CD4-positive, alpha-beta T cell treated with Interleukin-17A for 4 hours (primary cell): ENCODE measurements at regions not wholly inside any gene's neighbourhood (a gene's known extent, or its start where the extent isn't known, plus 50 kb on each side); places are given as distances from the start of the nearest gene placed in this dataset.
"Not testable (repeated sequence)": the region's sequence is repeated elsewhere in the genome, so short reads cannot be mapped to it uniquely, and the experiment has no call there.

Source experiments
- DNase-seq: peaks from one replicate; pipeline ENCODE4 v3.0.0-alpha.2; 2020; ENCODE audit warnings: mixed read lengths

- no peak for DNase-seq
Observed at GRCh38 chr5:58294598-58295305, 165.1 kb downstream of the PLK2 start.

- not testable (repeated sequence) for DNase-seq
Observed at GRCh38 chr5:58288275-58288674, 171.6 kb downstream of the PLK2 start.

GRCh38 chr5:58286741-58287140 lies 173.1 kb downstream of the PLK2 start:
- no peak for DNase-seq

- no peak for DNase-seq
Observed at GRCh38 chr5:58285900-58286299, 174.0 kb downstream of the PLK2 start.

- no peak for DNase-seq
Observed at GRCh38 chr5:58284886-58285285, 175.0 kb downstream of the PLK2 start.

GRCh38 chr5:58281189-58281588 lies 178.7 kb downstream of the PLK2 start:
- DNase-seq: no peak

GRCh38 chr5:58279259-58279658 lies 180.6 kb downstream of the PLK2 start:
- DNase-seq: no peak

GRCh38 chr5:58276431-58276830 lies 183.5 kb downstream of the PLK2 start:
- no peak for DNase-seq

- no peak for DNase-seq
Observed at GRCh38 chr5:58275516-58275915, 184.4 kb downstream of the PLK2 start.

- no peak for DNase-seq
Observed at GRCh38 chr5:58274191-58274590, 185.7 kb downstream of the PLK2 start.

- DNase-seq: no peak
Observed at GRCh38 chr5:58273711-58274110, 186.2 kb downstream of the PLK2 start.

- no peak for DNase-seq
Observed at GRCh38 chr5:58268268-58268667, 191.6 kb downstream of the PLK2 start.

GRCh38 chr5:58266402-58266801 lies 193.5 kb downstream of the PLK2 start:
- DNase-seq: no peak

- no peak for DNase-seq
Observed at GRCh38 chr5:58265246-58265930, 194.5 kb downstream of the PLK2 start.

- no peak for DNase-seq
Observed at GRCh38 chr5:58264276-58264675, 195.6 kb downstream of the PLK2 start.

GRCh38 chr5:58263296-58263695 lies 196.6 kb downstream of the PLK2 start:
- no peak for DNase-seq

GRCh38 chr5:58262226-58262625 lies 197.7 kb downstream of the PLK2 start:
- no peak for DNase-seq

GRCh38 chr5:58261605-58262004 lies 198.3 kb downstream of the PLK2 start:
- DNase-seq: no peak

- DNase-seq: no peak
Observed at GRCh38 chr5:58260243-58260642, 199.6 kb downstream of the PLK2 start.

- DNase-seq: no peak
Observed at GRCh38 chr5:58259685-58260152, 200.2 kb downstream of the PLK2 start.

GRCh38 chr5:58258984-58259684 lies 200.8 kb downstream of the PLK2 start:
- DNase-seq: no peak

- no peak for DNase-seq
Observed at GRCh38 chr5:58255970-58256369, 203.9 kb downstream of the PLK2 start.

GRCh38 chr5:58255386-58255785 lies 204.5 kb downstream of the PLK2 start:
- DNase-seq: no peak

- no peak for DNase-seq
Observed at GRCh38 chr5:58248221-58248620, 211.7 kb downstream of the PLK2 start.
